B cell (primary cell): ENCODE measurements at regions not wholly inside any gene's neighbourhood (a gene's known extent, or its start where the extent isn't known, plus 50 kb on each side); places are given as distances from the start of the nearest gene placed in this dataset.

Experiments used
- EZH2 ChIP-seq: IDR thresholded peaks from 2 replicates; pipeline ENCODE4 v1.6.1; 2012; ENCODE audit warnings: borderline replicate concordance, low read depth, mild to moderate bottlenecking, moderate library complexity, low read length; ENCODE audit not compliant: insufficient read depth, poor library complexity, severe bottlenecking
- TF ChIP-seq, protein P1 (sequence below): fragments of 200-600 bp; IDR thresholded peaks from one replicate; pipeline ENCODE4 v1.8.0; 2022; ENCODE audit warnings: antibody characterized with exemption, mild to moderate bottlenecking

DNA sequence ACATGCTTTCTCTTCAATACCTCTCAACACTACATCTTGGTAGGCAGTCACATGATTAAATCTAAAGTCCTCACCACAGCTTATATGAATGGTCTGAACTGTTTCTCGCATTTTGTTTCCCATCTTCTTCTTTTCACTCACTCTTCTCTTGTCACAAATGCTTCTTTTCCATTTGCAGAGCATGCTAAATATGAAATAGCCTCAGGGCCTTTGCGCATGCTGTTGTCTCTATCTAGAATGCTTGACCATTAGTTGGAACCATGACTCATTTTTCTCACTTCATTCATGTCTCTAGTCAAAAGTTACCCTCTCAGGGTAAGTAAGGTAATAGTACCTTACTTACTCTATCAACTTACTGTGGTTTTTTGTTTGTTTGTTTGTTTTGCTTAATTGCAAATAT is 239.7 kb downstream of the PTPRC start:
- TF ChIP-seq, protein P1, sequence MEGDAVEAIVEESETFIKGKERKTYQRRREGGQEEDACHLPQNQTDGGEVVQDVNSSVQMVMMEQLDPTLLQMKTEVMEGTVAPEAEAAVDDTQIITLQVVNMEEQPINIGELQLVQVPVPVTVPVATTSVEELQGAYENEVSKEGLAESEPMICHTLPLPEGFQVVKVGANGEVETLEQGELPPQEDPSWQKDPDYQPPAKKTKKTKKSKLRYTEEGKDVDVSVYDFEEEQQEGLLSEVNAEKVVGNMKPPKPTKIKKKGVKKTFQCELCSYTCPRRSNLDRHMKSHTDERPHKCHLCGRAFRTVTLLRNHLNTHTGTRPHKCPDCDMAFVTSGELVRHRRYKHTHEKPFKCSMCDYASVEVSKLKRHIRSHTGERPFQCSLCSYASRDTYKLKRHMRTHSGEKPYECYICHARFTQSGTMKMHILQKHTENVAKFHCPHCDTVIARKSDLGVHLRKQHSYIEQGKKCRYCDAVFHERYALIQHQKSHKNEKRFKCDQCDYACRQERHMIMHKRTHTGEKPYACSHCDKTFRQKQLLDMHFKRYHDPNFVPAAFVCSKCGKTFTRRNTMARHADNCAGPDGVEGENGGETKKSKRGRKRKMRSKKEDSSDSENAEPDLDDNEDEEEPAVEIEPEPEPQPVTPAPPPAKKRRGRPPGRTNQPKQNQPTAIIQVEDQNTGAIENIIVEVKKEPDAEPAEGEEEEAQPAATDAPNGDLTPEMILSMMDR = no peak
- TF ChIP-seq EZH2 = no peak
